ENCODE measurements at regions not wholly inside any gene's neighbourhood (a gene's known extent, or its start where the extent isn't known, plus 50 kb on each side); places are given as distances from the start of the nearest gene placed in this dataset.

DNA sequence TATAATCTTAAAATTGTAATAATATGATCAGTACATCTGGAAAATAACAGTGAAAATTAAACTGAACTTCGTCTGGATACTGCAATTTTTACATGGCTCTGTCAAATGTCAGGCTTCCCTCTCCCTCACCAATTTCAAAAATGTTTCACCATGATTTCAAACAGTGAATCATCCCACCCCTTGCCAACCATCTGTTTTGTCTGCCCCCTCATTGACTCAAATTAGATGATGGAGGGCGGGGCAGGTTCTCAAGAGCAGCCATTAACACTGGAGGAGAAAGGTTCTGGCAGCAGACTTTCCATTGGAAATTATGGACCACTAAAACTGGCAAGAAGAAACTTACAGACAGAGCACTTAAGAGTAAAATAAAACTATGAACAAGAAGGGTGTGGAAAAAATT is 1195.7 kb upstream of the ZEB2 start:
- no peak overlapping the region for H3K27ac Mint-ChIP-seq
- no peak overlapping the region for H3K4me3 Mint-ChIP-seq
- no peak for ATAC-seq
- no peak overlapping the region for H3K4me2 ChIP-seq
- DNase-seq (ENCODE audit: low spot score), result no peak
- no peaks in the 10 kb centered on the region for H3K79me2 ChIP-seq (replicated peaks; ENCODE audit: insufficient read depth)
- no peak overlapping the region for H2AFZ ChIP-seq
- TF ChIP-seq, protein P1, sequence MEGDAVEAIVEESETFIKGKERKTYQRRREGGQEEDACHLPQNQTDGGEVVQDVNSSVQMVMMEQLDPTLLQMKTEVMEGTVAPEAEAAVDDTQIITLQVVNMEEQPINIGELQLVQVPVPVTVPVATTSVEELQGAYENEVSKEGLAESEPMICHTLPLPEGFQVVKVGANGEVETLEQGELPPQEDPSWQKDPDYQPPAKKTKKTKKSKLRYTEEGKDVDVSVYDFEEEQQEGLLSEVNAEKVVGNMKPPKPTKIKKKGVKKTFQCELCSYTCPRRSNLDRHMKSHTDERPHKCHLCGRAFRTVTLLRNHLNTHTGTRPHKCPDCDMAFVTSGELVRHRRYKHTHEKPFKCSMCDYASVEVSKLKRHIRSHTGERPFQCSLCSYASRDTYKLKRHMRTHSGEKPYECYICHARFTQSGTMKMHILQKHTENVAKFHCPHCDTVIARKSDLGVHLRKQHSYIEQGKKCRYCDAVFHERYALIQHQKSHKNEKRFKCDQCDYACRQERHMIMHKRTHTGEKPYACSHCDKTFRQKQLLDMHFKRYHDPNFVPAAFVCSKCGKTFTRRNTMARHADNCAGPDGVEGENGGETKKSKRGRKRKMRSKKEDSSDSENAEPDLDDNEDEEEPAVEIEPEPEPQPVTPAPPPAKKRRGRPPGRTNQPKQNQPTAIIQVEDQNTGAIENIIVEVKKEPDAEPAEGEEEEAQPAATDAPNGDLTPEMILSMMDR (conservative IDR thresholded peaks at IDR 0.05; ENCODE audit: low read depth in 2 of 2), result no peak
- TF ChIP-seq ZNF331 (CRISPR knock-in tag; IDR thresholded peaks at IDR 0.05; ENCODE audit: low read depth), result no peak
- TF ChIP-seq, protein P2, sequence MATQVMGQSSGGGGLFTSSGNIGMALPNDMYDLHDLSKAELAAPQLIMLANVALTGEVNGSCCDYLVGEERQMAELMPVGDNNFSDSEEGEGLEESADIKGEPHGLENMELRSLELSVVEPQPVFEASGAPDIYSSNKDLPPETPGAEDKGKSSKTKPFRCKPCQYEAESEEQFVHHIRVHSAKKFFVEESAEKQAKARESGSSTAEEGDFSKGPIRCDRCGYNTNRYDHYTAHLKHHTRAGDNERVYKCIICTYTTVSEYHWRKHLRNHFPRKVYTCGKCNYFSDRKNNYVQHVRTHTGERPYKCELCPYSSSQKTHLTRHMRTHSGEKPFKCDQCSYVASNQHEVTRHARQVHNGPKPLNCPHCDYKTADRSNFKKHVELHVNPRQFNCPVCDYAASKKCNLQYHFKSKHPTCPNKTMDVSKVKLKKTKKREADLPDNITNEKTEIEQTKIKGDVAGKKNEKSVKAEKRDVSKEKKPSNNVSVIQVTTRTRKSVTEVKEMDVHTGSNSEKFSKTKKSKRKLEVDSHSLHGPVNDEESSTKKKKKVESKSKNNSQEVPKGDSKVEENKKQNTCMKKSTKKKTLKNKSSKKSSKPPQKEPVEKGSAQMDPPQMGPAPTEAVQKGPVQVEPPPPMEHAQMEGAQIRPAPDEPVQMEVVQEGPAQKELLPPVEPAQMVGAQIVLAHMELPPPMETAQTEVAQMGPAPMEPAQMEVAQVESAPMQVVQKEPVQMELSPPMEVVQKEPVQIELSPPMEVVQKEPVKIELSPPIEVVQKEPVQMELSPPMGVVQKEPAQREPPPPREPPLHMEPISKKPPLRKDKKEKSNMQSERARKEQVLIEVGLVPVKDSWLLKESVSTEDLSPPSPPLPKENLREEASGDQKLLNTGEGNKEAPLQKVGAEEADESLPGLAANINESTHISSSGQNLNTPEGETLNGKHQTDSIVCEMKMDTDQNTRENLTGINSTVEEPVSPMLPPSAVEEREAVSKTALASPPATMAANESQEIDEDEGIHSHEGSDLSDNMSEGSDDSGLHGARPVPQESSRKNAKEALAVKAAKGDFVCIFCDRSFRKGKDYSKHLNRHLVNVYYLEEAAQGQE (IDR thresholded peaks at IDR 0.05; ENCODE audit: unreplicated experiment), result no peak
- no peak for TF ChIP-seq JUNB (IDR thresholded peaks at IDR 0.05; ENCODE audit: unreplicated experiment)
- TF ChIP-seq, protein P3, sequence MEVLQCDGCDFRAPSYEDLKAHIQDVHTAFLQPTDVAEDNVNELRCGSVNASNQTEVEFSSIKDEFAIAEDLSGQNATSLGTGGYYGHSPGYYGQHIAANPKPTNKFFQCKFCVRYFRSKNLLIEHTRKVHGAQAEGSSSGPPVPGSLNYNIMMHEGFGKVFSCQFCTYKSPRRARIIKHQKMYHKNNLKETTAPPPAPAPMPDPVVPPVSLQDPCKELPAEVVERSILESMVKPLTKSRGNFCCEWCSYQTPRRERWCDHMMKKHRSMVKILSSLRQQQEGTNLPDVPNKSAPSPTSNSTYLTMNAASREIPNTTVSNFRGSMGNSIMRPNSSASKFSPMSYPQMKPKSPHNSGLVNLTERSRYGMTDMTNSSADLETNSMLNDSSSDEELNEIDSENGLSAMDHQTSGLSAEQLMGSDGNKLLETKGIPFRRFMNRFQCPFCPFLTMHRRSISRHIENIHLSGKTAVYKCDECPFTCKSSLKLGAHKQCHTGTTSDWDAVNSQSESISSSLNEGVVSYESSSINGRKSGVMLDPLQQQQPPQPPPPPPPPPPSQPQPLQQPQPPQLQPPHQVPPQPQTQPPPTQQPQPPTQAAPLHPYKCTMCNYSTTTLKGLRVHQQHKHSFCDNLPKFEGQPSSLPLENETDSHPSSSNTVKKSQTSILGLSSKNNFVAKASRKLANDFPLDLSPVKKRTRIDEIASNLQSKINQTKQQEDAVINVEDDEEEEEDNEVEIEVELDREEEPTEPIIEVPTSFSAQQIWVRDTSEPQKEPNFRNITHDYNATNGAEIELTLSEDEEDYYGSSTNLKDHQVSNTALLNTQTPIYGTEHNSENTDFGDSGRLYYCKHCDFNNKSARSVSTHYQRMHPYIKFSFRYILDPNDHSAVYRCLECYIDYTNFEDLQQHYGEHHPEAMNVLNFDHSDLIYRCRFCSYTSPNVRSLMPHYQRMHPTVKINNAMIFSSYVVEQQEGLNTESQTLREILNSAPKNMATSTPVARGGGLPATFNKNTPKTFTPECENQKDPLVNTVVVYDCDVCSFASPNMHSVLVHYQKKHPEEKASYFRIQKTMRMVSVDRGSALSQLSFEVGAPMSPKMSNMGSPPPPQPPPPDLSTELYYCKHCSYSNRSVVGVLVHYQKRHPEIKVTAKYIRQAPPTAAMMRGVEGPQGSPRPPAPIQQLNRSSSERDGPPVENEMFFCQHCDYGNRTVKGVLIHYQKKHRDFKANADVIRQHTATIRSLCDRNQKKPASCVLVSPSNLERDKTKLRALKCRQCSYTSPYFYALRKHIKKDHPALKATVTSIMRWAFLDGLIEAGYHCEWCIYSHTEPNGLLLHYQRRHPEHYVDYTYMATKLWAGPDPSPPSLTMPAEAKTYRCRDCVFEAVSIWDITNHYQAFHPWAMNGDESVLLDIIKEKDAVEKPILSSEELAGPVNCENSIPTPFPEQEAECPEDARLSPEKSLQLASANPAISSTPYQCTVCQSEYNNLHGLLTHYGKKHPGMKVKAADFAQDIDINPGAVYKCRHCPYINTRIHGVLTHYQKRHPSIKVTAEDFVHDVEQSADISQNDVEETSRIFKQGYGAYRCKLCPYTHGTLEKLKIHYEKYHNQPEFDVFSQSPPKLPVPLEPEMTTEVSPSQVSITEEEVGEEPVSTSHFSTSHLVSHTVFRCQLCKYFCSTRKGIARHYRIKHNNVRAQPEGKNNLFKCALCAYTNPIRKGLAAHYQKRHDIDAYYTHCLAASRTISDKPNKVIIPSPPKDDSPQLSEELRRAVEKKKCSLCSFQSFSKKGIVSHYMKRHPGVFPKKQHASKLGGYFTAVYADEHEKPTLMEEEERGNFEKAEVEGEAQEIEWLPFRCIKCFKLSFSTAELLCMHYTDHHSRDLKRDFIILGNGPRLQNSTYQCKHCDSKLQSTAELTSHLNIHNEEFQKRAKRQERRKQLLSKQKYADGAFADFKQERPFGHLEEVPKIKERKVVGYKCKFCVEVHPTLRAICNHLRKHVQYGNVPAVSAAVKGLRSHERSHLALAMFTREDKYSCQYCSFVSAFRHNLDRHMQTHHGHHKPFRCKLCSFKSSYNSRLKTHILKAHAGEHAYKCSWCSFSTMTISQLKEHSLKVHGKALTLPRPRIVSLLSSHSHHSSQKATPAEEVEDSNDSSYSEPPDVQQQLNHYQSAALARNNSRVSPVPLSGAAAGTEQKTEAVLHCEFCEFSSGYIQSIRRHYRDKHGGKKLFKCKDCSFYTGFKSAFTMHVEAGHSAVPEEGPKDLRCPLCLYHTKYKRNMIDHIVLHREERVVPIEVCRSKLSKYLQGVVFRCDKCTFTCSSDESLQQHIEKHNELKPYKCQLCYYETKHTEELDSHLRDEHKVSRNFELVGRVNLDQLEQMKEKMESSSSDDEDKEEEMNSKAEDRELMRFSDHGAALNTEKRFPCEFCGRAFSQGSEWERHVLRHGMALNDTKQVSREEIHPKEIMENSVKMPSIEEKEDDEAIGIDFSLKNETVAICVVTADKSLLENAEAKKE (CRISPR knock-in tag; IDR thresholded peaks at IDR 0.05), result no peak
- TF ChIP-seq CREB1 (CRISPR knock-in tag; IDR thresholded peaks at IDR 0.05; ENCODE audit: low read depth), result no peak
- TF ChIP-seq EZH2phosphoT487 (IDR thresholded peaks at IDR 0.05; ENCODE audit: unreplicated experiment), result no peak
- no peak for TF ChIP-seq ZNF114 (CRISPR knock-in tag; IDR thresholded peaks at IDR 0.05)
- TF ChIP-seq EZH2 (IDR thresholded peaks at IDR 0.05; ENCODE audit: low read depth, unreplicated experiment), result no peak
- TF ChIP-seq STAT1 (IDR thresholded peaks at IDR 0.05; ENCODE audit: unreplicated experiment), result no peak
- no peak for TF ChIP-seq POLR2AphosphoS5 (IDR thresholded peaks at IDR 0.05; ENCODE audit: low read depth)
- no peaks in the 10 kb centered on the region for H3F3A ChIP-seq (replicated peaks; ENCODE audit: low read depth)
- H3K27me3 Mint-ChIP-seq (ENCODE audit: insufficient read depth, low read depth, poor library complexity), result no peaks in the 10 kb centered on the region
- H3K36me3 Mint-ChIP-seq (ENCODE audit: low read depth), result peaks cover 7% of the 10 kb centered on the region; the same call in 2 of the 3 replicates
- H3K4me1 Mint-ChIP-seq, result no peaks in the 10 kb centered on the region; the same call in 2 of the 3 replicates
- peaks cover 12% of the 10 kb centered on the region for H3K9me3 Mint-ChIP-seq
- no peaks in the 10 kb centered on the region for H3K36me3 ChIP-seq (ENCODE audit: insufficient read depth)
- no peak overlapping the region for H3K27ac ChIP-seq (ENCODE audit: low read depth)
- no peaks in the 10 kb centered on the region for H3K9me2 ChIP-seq (ENCODE audit: insufficient read depth)
- H3K4me1 ChIP-seq (ENCODE audit: insufficient read depth), result no peaks in the 10 kb centered on the region
- H4K20me1 ChIP-seq (replicated peaks; ENCODE audit: insufficient read depth), result no peaks in the 10 kb centered on the region
- H3K4me3 ChIP-seq, result no peak overlapping the region
- no peaks in the 10 kb centered on the region for H3K27me3 ChIP-seq (ENCODE audit: insufficient read depth)

Data from GM23338 (cell line).